HPDE6-E6E7 (cell line): ENCODE measurements at regions not wholly inside any gene's neighbourhood (a gene's known extent, or its start where the extent isn't known, plus 50 kb on each side); places are given as distances from the start of the nearest gene placed in this dataset.

Experiments used
- DNase-seq: peaks from one replicate; pipeline ENCODE4 v3.0.0; 2011; ENCODE audit warnings: missing footprints; ENCODE audit errors: extremely low spot score

DNA sequence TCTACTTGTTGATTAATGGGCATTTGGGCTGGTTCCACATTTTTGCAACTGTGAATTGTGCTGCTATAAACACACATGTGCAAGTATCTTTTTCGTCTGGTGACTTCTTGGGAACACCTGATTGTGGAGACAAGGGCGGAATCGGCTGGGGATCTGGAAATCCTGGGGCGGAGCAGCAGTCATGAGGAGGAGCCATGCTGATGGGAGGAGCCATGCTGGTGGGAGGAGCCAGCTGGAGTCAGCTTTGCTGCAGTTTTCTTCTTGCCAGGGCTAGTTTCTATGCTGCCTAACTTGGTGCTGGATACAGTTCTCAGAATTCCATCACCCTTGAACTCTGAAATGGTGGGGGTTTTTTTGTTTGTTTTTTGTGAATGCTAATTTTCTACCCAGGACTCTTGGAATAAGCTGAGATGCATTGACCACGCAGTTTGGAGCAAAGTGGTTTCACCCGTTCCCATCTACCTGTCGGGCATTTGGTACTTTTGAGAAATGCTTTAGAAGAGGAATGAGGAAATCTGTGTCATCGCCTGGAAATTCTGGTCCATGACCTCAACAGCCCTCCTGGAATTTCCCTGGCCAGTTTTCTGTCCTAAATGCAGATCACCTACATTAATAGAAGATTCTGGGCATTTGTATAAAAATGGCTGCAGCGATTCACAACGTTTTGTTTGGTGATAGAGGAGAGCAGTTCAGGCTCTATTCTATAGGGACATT is 217.4 kb upstream of the ZFHX3 start:
- DNase-seq = no peak

DNA sequence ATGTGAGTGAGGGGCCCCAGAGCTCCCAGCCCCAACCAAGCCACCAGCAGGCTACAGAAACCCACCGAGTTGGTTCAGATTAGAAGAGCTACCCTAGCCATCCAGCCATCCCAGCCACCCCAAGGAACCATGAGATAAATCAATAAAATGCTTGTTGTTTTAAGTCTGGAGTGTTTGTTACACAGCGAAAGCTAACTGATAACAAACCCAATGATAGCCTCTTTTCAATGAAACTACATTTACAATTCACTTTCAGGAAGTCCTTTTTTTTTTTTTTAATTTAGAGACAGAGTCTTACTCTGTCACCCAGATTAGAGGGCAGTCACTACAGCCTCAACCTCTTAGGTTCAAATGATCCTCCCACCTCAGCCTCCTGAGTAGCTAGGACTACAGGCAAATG is 215.0 kb upstream of the ZFHX3 start:
- no peak for DNase-seq

DNA sequence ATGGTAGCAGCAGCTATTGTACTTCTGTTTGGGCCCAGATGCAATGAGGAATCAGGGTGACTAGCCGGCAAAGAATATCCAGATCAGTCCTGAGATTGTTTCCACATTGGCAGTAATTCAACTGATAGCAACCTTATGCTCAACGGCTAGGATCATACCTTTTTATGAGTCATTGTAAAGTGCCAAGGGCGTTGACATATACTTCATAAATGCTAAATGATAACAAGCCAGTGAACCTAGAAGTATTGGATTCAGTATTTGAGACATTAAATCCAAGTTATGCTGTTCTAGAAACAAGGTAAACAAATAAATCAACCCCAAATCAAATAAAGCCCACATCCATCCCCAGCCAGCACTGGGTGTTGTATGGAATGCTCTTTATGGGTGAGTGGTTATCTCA is 207.1 kb upstream of the ZFHX3 start:
- DNase-seq = no peak

DNA sequence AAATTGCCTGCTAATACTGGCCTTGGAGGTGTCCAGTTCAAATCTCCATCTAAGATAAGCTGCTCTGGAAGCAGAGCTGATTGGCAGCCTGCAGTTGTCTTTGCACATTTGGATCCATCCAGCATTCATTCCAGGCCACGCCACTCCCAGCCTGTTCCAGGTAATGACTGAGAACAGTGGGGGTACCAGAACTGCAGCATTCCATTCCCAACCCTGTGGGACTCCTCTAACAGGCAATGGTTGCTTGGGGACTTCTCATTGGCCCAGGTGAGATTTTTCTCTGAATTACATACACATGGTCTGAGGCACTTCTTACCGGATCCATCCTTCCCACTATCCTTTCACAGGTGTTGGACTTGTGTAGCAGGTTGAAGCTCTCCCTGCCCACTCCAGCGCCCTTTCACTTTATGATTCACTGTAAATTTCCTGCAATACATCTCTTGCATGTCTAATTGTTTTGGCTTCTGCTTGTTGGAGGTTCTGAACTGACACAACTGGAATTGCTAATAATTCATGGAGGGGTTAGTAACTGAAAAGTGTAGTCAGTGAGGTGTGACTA is 206.1 kb upstream of the ZFHX3 start:
- no peak for DNase-seq

DNA sequence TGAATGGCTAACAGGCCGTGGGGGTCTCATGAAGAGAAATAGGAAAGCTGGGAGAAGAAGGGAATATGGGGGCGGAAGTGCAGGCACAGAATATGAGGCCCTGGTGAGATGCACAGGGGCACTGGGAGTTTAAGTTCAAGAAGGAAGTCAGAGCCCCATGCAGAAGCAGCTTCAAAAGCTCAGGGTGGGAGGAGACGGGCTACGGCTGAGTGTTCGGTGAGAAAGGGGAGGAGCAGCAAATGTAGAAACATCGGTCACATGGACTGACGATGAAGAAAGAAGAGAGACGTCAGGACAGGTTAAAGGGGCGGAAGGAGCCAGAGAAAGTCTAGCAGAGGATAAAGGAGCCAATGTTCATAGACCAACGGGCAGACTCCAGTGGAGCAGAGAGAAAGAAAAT is 204.5 kb upstream of the ZFHX3 start:
- DNase-seq = no peak

DNA sequence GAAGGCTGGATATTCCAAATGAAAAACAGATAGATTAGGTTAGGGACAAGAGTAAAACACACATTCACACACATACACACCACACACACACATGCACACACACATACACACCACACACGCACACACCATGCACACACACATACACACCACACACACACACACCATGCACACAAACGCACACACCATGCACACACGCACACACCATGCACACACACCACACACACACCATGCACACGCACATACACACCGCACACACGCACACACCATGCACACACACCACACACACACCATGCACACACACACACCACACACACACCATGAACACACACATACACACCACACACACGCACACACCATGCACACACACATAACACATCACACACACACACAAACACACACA is 203.7 kb upstream of the ZFHX3 start:
- no peak for DNase-seq

DNA sequence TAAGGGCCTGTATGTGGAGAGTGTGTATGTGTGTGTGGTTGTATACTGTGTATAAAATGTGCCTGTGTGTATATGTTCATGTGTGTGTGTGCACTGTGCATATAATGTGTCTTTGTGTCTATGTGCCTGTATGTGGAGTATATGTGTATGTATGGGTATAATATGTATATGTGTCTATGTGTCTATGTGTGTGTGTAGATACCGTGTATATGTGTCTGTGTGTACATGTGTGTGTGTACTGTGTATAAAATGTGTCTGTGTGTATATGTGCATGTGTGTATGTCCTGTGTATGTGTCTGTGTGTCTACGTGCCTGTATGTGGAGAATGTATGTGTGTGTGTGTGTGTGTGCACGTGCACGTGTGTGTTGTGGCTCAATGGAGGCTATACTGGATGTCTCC is 200.4 kb upstream of the ZFHX3 start:
- DNase-seq = no peak

DNA sequence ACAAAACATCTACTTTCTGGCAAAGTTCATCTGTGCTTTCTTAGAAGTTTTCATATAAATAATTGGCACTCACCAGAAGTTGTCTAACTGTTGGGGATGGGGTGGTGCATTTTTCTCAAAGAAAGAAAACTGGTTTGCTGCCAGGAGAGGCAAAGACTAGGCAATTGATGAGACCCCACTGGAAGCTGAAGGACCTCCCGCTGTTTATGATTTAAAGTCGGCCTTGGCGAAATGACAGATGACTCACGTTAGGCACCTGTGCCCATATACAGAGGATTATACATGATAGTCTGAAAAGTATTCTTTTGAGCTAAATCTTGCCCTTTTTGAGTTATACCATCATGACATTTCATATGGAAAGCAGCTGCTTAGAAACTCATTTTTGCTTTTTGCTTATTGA is 193.0 kb upstream of the ZFHX3 start:
- DNase-seq = no peak

DNA sequence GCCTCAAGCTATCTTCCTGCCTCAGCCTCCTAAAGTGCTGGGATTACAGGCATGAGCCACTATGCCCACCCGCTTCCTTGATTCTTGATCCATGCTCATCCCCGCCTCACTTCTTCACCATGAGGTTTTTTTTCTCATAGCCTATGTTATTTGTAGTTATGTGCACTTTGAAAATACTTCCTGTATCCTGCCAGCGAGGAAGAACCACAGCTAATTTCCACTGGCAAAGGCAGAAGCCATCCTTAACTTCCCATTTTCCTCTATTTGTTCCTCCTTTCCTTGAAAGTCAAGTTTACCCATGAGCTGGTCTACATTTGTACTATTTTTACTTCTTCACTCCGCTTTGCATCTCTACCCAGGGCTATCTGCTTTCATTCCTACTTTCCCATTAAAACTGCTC is 189.7 kb upstream of the ZFHX3 start:
- DNase-seq = no peak

DNA sequence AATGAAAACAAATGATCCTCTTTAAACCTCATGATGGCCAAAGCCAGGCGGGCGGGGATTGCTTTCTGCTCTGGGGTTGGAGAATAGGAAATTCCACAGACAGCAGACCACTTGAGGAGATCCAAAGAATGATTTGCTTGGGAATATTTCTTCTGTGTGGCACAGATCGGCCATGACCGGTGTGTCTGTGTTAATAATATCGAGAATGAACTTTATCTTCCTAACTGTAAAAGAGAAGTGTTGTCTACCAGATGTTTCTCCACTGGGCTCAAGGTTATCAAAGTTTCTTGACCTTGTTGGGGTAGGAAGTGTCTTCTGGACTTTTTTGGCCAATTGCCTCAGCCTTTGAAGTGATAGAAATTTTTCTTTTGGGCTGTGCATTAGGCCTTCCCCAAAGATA is 186.6 kb upstream of the ZFHX3 start:
- no peak for DNase-seq

DNA sequence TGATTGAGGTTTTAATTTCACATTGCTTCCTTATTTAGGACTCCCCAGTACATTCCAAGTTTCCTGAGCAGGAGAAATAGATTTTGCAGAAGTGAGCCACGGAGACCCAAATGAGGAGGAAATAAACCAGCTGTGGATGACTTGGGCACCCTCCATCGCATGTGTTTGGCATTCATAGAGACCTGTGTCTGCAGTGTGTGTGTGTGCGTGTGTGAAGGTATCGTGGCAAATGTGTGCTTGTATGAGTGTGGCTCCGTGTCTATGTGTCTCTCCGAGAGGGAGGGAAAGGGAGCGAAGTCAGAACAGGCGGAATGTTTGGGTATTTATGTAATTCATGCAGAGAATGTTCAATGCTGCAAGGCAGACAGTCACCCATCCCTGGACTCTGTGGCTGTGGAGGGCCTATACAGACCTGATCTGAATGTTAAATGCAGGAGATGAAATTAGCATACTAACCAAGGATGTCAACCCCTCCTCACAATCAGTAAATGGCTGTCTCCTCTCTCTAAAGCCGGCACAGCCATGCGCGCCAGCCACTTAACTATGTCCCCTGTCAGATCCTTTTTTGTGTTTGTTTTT is 186.0 kb upstream of the ZFHX3 start:
- no peak for DNase-seq

DNA sequence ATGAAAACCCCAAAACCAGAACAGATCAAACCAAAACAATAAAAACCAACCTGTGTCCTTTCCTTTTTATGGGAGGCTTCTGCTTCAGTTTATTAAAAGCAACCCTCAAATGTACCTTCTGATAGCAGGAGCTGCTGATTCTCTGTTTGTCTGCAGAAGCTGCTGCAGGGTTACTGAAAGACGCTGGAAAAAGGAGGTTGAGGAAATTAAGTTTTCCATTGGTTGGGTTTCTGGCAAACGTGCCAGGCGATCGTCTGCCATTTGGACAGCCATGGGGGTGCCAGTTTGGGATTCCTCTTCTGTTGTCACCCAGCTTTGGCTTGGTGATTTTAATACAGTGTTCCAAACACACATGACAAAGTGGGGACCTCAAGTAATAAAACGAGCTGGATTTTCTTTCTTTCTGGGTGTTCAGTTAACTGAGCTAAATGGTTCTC is 185.4 kb upstream of the ZFHX3 start:
- DNase-seq = no peak

DNA sequence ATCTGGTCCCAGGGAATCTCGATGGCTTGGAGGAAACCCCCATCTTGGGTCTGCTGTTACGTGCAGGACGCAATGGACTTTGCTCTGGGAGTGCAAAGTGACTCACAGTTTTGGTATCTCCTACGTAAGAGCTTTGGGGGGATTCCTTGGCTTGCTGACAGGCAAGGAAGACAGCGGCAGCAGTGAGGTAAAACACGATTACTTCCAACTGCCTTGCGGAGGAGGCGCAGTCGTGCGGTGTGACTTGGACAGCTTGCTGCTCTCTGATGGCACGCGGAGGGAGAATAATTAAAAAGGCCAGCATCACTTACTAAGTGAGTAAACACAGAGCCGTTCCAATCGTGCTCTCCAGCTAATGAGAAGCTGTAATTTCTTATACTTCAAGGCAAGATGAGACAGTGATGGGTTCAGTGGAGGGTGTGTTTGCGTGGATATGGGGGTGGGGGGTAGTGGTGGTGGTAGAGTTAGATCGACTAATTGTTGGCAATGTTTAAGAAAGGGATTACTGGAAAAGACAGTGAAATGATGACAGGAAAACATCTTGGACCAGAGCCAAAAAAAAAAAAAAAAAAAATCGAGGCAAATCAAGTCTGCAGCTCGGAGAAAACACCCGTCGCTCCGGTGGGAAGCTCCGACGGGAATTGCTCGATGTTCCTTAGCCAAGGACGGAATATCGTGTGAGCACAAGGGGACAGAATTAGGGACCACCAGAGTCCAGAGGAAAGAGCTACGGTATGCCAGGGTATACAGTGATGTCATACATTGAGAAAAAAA is 184.8 kb upstream of the ZFHX3 start:
- peak; percentile 19 for DNase-seq

DNA sequence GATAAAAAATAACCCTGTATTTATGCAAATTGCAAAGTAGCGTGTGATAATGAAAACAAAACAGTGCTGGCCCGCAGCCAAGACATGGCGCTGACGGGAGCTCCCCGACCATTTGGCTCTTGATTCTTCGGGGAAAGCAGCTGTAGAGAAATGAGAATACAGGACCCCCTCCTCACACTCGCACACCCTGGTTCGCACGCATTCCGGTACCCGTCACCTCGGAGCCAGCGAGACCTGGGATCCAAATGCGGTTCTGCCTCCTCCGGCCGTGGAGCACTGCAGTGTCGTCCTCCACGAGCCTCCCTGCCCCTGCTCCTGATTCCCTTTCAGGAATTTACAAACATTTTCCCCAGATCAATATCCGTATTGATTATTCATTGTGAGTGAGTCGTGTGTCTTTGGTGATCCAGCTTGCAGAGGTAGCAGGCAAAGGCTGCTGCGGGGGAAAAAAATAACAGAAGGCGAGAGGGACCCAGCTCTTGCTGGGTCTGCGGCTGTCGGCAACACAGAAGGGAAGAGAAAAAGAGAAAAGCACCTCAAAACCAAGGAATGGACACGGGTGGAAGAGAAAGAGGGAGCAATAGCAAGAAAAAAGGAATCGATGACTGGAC is 184.1 kb upstream of the ZFHX3 start:
- DNase-seq = no peak

DNA sequence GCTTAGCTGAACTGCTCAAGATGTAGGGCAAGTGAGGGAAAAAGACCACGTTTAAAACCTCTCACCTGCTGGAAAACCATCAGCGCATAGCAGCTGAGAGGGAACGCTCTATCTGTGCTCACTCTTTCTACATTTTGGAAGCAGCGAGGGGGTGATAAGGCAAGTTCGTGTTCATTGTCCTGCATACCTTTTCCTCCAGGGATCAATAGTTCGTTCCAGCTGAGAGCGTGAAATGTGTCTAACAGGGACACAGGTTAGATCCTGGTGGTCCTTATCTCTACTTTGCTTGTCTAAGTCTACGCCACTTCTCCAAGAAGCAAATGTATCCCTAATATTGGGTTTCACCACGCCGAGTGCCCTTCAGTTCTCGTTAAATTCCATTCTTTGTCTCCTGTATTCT is 183.5 kb upstream of the ZFHX3 start:
- DNase-seq = no peak

DNA sequence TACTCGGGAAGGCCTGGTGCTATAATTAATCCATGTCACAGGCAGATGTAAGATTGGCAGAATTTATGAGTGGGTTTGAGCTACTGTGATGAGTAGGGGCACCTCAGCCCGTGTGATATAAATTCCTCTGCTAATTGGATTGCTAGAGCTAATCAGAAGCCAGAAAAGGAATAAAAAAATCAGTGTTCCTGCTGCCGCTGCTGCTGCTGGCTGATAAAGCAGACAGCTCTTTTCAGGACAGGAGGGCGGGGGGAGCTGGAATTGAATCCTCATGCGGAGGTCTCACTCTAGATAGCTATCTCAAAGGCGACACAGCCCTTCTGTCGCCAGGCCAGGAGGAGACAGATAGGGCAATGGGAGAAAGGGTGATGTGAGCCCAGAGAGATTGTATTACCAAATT is 182.7 kb upstream of the ZFHX3 start:
- DNase-seq = no peak

DNA sequence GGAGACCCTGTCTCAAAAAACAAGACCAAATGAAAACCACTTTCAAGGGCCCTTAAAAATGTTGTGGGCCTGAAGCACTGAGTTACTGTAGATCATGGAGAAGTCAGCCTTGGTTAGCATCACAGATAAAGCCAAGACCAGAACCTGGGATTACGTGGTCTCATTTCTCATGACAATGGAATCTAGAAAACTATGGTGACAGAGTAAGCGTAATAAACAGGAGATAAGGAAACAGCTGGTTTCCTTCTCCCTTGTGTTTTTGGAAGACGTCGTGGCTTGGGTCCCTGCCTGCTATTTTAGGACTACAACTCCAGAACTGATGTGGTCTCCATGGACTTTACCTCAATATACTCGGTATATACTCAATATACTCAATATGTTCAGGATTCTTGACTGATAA is 180.7 kb upstream of the ZFHX3 start:
- DNase-seq = no peak

DNA sequence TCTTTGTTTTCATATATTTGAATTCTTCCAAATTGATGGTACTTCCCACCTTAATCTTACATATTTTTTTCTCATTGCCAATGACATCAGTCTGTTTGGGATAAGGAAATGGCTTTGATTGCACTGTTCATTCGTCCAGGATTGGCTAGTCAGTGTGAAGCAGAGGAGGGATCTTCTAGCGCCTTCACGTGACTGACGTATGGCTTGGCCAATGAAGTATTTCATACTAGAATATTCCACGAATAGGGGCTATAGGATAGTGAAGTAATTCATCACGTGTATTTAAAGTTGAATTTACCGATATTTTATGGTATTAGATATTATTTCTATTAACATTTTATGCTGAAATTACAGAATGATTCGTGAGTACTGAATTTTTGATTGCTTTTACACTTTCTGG is 178.7 kb upstream of the ZFHX3 start:
- no peak for DNase-seq

DNA sequence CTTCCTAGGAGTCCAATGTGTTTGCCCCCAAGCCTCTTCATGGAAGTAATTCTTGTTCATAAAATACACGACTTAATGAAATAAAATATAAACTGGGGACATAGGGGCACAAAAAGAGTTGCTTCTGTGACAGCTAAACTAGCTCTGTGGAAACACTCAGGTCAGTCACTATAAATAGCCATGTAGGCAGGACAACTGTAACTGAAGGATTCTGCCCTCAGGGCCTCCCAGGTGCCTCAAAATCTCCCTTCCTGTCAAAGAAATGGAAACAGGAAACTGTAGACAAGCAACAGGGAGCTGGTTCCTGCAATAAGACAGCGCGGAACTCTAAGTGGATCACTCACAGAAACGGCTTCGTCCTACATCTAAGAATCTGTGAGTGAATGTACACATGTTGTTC is 178.1 kb upstream of the ZFHX3 start:
- no peak for DNase-seq

DNA sequence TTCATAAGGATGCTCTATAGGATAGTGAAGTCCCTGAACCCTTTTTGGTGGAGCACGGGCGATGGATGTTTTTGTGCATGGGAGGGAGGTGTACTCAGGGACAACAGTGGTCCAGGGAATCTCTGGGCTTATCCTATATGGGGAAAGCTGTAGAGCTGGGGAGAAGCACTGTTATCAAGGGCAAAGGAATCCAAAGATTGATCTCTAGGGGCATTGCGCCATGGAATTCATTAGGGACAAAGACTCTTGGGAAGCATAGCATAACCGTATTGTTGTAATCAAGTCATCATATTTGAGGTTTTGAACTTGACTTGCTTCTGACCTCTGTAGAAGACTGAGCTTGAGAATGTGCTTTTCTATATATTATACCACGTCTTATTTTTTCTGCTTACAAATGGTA is 172.9 kb upstream of the ZFHX3 start:
- no peak for DNase-seq

DNA sequence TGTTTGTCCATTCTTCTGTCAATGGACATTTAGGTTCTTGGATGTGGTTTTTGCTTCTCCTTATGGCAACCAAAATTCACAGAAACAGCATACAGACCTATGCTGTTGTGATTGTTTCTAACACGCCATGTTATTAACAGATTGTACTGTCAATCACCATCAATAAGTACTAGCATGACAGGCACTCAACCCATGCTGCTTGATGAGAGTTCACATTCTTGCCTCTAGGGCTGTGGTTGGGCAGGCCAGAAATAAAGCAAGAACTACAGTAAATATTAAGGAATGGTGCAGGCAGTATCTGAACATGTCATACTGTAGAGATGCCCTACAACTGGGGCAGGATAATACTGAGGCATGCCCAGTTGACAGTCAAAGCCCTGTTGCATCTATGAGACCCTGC is 171.2 kb upstream of the ZFHX3 start:
- DNase-seq = no peak

DNA sequence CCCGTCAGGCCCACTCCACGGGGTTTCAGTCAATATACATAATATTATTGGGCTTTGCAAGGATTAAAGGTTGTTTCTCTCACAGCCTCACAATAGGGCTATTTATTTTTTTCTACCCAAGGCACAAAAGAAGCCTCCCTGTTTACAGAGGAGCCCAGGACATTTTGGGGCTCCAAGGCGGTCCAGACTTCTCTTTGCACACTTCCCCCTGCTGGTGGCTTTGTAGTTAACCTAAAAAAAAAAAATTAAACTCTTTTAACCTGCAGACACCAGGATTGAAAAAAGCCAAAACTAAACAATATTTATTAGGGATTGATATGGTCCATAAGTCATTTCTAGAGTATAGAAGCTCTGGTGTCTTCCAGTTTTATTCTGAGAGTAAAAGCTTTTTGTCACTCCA is 169.7 kb upstream of the ZFHX3 start:
- no peak for DNase-seq

DNA sequence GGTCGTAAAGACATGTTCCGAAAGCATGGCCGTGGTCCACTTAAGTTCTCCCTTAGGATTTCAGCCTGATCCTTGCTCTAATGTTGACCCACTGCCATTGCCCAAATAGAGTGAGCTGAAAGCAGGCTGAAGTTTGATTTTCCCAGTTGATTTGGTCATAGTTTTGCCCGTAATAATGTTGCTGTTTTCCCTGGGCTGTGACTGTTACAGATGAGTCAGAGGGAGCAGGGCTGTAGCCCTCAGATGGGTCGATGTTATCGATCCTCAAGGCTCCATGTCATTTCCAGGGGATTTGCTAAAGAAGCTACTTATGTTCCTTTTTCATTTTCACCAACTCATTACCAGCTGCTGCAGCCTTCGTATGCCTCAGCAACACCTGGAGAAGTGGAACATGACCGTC is 169.0 kb upstream of the ZFHX3 start:
- DNase-seq = no peak
